GM12878 (cell line): ENCODE measurements at regions not wholly inside any gene's neighbourhood (a gene's known extent, or its start where the extent isn't known, plus 50 kb on each side); places are given as distances from the start of the nearest gene placed in this dataset.

Source experiments
- CTCF ChIP-seq, 3 experiments: IDR thresholded peaks in 2 of 3; conservative IDR thresholded peaks in 1 of 3; 2 replicates each; pipeline ENCODE4 v1.5.1; 2011; ENCODE audit warnings: low read depth in 3 of 3, low read length in 3 of 3, mild to moderate bottlenecking in 3 of 3, control low read depth in 2 of 3, moderate library complexity in 2 of 3, inconsistent platforms in 1 of 3, mixed read lengths in 1 of 3; ENCODE audit not compliant: control insufficient read depth in 2 of 3, insufficient read depth in 1 of 3; ENCODE audit errors: extremely low read depth in 1 of 3
- EP300 ChIP-seq, 2 experiments: fragments of 150-350 bp in 1 of 2; IDR thresholded peaks; 2 replicates each; pipeline ENCODE4 v1.6.1; 2011 to 2012; ENCODE audit warnings: low read depth in 2 of 2, low read length in 2 of 2, borderline replicate concordance in 1 of 2, improper control_type of control experiment in 1 of 2, inconsistent platforms in 1 of 2; ENCODE audit not compliant: control insufficient read depth in 1 of 2
- KLF5 ChIP-seq: fragments of 450-650 bp; IDR thresholded peaks from 2 replicates; pipeline ENCODE4 v1.6.1; 2014; ENCODE audit warnings: mild to moderate bottlenecking; ENCODE audit not compliant: partially characterized antibody
- NRF1 ChIP-seq: conservative IDR thresholded peaks from 2 replicates; pipeline ENCODE4 v1.6.1; 2011; ENCODE audit warnings: mild to moderate bottlenecking, low read depth, low read length, improper control_type of control experiment
- POLR2A ChIP-seq: IDR thresholded peaks from 2 replicates; pipeline ENCODE4 v1.6.1; 2011; ENCODE audit warnings: low read depth, mild to moderate bottlenecking, low read length
- POLR2AphosphoS5 ChIP-seq: IDR thresholded peaks from 2 replicates; pipeline ENCODE4 v1.6.1; 2011; ENCODE audit warnings: mild to moderate bottlenecking, low read length, inconsistent platforms
- RAD21 ChIP-seq: IDR thresholded peaks from 2 replicates; pipeline ENCODE4 v1.6.1; 2011; ENCODE audit warnings: mild to moderate bottlenecking, low read depth, low read length, moderate library complexity; ENCODE audit not compliant: insufficient read depth
- TAF1 ChIP-seq: IDR thresholded peaks from 2 replicates; pipeline ENCODE4 v1.6.1; 2011; ENCODE audit warnings: mild to moderate bottlenecking, low read depth, low read length, borderline replicate concordance
- ZNF24 ChIP-seq: fragments of 450-650 bp; IDR thresholded peaks from 2 replicates; pipeline ENCODE4 v1.6.1; 2017; ENCODE audit warnings: antibody characterized with exemption, mild to moderate bottlenecking

DNA sequence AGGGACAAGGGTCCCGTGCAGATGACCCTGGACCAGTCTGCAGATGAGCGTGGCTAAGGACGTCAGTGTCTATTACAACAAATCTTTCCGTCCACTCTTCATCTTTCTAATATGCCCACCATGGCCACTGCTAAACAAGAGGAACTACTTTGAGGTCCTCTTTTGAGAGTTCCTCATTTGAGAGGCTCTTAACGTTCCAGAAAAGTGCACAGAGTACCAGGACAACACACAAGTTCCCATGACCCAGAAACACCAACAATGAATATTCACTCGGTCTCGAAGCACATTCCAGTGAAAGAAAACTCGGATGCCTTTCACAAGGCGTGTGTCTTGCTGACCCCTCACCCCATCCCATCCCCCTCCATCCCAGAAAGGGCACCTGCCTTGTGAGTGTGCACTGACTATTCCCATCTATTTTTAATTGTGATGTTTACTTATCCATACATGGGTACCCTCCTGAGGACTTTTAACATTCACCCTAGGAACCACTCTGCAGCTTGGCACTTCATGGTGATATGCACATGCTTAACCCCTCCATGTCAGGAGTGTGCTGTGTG lies 157.0 kb downstream of the SHANK2 start:
- TF ChIP-seq POLR2A (no peak), TAF1 (no peak), ZNF24 (no peak), RAD21 (no peak), NRF1 (no peak), EP300 (IDR thresholded peaks at IDR 0.05; ENCODE audit: borderline replicate concordance in 1 of 2, control insufficient read depth in 1 of 2, low read depth in 2 of 2, low read length in 2 of 2) (no peak), KLF5 (no peak), POLR2AphosphoS5 (no peak), CTCF (IDR thresholded peaks at IDR 0.05 in 2 of 3, conservative IDR thresholded peaks at IDR 0.05 in 1 of 3; ENCODE audit: control insufficient read depth in 2 of 3, extremely low read depth in 1 of 3, insufficient read depth in 1 of 3, low read depth in 3 of 3, low read length in 3 of 3) (no peak)
